Effector CD4-positive, alpha-beta T cell (primary cell): ENCODE measurements at regions not wholly inside any gene's neighbourhood (a gene's known extent, or its start where the extent isn't known, plus 50 kb on each side); places are given as distances from the start of the nearest gene placed in this dataset.
"Not testable (repeated sequence)": the region's sequence is repeated elsewhere in the genome, so short reads cannot be mapped to it uniquely, and the experiment has no call there.

Experiments used
- DNase-seq: peaks from one replicate; pipeline ENCODE4 v3.0.0-alpha.2; 2020

DNA sequence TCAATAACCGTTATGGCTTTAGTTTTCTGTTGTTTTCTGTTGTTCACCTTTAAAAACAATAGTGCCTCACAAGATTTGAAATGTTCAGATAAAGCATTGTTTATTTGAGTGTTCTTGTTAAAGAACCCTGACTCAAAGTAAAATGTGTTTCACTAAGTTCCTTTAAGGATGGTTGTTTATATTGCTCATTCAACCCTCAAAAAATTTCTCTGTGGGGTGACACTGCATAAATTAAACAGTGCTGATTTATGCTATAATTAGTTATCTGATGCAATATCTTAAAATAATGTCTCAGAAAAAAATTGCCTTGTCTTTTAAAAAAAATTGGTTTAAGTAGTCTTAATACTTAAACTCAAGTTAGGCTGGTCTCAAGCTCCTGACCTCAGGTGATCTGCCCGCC lies 775.1 kb downstream of the FLRT2 start:
- DNase-seq = no peak

DNA sequence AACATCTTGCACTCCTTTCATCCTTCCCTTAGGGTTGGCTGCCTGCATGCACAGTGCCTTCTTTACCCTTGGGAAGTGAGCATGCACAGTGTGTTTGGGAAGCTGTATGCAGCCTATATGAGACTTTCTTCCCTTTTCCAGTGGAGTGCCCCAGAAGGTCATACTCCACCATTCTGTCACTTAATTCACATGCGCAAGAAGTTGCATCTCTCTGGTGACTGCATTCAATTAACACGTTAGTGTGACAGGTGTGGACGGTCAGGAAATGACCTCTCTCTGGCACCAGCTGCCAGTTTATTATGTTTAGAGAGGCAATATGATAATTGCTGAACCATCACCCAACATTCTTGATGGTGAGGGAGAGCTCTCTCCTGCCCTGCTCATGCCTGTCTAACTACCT lies 770.0 kb downstream of the FLRT2 start:
- no peak for DNase-seq

DNA sequence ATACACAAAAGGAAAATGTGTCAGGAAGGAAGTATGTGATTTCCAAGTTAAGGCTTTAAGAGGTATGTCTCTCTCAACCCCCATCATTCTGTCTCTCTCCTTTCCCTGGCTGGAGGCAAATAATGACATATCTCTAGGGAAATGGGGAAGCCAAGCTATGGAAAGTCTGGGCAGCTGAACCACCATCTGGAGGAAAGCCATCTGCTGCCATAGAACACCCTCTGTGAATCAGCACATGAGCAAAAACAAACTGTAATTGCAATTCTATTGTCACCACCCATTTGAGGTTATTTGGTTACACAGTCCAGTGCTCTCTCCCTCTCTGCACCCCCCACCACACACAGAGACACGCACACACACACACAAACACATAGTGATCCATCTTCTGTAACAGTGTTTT lies 766.2 kb downstream of the FLRT2 start:
- no peak for DNase-seq

DNA sequence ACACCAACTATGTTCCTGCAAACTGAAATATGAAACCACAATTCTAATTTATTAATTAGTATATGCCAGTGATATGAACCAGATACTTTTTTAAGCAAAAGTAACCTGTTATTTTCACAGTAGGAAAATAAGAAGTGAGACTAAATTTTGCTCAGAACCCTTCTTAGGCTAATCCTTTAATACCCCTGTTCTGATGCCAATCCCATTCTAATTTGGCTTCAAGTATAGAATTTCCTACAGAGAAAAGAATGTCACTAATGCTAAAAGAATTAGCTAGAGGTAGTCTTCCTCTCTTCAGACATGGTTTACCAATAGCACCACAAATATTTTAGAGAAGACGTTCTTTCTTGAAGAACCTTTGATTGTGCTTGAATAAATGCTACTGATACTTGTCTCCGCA lies 758.4 kb downstream of the FLRT2 start:
- DNase-seq = no peak

DNA sequence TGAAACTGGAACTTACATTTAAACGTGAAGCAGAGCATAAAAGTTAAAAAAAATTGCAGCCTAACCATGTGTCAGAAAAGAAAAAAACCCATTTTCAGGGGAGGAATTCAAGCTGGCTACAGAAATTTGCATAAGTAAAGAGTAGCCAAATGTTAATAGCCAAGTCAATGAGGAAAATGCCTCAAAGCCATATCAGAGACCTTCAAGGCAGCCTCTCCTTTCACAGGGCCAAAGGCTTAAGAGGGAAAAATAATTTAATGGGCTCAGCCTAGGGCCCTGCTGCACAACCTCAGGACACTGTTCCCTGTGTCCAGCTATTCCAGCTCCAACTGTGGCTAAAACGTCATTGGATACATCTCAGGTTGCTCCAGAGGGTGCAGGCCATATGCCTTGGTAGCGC lies 749.5 kb downstream of the FLRT2 start:
- no peak for DNase-seq

DNA sequence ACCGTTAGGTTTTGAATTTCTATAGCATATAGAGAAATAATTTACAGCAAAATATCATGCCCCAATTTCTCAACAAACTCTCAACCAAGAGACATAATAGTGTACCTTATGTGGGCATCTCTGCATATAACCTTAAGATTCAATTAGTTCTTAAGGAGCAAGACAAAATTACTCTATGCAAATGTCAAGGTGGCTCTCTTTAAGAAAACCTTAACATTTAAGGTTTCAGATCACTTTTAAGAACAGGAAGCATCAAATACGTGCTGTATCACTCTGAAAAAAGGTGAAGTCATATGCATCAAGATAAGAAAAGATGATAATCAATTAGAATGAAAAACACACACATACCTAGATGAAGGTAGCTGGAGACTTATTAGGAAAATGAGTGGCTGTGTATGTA lies 728.0 kb downstream of the FLRT2 start:
- no peak for DNase-seq

DNA sequence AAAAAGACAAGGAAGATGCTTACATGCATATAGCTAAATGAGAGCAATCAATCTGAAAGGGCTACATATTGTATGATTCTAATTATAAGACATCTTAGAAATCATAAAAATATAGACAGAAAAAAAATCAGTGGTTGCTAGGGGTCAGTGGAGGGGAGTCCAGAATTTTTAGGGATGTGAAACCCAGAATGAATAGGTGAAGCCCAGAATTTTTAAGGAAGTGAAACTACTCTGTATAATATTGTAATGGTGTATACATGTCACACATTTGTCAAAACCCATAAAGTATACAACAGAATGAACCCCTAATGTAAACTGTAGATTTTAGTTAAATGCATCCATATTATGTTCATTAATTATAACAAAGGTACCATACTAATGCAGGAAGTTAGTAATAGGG lies 713.2 kb downstream of the FLRT2 start:
- DNase-seq = no peak

DNA sequence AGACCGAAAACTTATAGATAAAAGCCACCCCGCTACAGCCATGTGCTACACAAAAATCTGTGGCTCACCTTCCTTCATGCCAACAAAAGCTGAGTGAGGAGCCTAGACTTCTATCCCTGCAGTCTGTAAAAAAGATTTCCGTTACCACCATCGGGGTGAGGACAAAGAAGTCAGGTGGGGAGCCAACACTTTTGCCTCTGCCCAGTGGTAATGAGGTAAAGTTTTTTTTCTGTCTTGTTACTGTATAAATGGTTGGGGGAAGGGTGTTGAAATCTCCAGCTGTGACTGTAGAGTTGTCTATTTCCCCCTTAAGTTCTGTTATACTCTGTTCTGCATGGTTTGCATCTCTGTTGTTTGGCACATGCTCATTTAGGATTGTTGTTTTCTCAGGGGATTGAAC lies 707.8 kb downstream of the FLRT2 start:
- no peak for DNase-seq

DNA sequence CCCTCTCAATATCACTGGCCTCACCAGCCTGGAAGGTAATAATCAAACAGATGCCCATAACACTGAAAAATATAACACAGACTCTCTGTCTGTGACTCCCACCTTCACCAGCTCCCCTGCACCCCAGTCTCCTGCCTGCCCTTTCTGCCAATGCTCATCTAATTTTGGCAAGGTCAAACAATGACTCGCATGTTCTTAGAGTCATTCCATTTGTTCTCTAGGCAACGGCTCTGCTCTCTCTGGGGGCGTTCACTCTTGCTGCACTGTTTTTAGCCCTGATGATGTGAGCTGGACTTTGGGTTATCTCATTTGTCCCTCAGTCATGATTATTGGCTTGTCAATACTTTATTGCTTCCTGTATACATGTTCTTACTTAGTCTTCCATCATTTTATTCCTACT lies 691.8 kb downstream of the FLRT2 start:
- DNase-seq = no peak

DNA sequence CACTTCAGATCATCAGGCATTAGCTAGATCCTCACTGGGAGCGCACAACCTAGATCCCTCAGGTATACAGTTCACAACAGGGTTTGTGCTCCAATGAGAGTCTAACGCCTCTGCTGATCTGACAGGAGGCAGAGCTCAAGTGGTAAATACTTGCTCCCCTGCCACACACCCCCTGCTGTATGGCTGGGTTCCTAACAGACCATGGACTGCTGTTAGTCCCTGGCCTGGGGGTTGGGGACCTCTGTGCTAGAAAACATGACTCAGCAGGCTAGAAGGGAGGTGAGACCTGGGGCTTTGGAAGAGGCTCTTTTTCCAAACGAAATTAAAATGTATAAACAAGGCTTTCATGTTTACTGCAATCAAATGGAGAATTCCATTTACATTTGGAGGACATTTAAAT lies 691.1 kb downstream of the FLRT2 start:
- no peak for DNase-seq

DNA sequence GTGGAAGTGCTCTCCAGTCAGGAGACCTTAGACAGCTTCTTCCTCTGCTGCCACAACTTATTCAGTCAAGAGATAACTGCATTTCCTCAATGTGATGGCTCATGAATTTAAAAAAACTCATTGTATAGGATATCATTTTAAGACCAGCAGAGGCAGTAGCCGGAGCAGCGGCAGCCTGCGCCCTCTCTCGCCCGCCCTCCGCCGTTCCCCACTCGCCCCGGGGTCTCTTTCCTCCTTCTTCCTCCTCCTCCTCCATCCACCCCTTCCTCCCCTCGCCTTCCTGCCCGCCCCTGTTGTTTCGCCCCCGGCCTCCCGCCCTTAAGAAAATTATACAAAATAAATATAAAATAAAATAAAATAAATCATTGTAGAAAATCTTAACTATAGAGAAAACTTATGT lies 687.6 kb downstream of the FLRT2 start:
- DNase-seq = no peak

DNA sequence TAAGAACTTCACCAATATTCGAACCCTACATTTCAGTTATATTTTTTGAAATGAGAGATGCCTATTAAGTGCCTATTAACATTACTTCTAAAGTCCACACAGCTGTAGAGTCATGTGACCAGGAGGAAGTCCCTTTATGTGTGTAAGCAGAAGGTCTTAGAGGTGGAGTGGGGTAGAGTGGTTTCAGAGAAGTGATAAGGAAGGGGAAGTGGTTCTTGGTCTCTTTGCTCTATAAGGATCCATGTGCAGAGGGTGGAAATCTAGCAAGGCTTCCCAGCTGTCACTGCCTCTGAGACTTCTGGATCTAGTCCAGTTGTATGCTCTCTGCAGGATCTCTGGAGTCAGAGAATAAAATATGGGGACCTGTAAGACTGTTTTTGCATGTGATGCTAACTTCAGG lies 673.9 kb downstream of the FLRT2 start:
- no peak for DNase-seq

DNA sequence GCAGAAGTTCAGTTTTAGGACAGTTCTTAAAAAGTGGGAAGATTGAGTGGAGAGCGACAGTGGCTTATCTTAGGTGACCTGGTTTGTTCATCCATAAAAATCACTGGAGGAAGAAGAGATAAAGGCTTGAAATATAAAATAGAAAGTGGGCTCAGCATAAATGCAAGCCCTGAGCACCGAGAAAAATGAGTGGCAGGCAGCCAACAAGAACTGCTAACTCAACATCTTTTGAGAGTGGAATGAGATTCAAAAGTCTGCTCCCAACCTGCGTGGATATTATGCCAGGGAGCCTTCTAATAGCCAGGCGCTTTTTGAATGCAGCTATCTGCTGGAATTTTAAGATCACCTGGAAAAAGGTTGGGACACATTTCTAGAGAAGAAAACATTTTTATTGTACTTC lies 666.5 kb downstream of the FLRT2 start:
- DNase-seq = no peak

DNA sequence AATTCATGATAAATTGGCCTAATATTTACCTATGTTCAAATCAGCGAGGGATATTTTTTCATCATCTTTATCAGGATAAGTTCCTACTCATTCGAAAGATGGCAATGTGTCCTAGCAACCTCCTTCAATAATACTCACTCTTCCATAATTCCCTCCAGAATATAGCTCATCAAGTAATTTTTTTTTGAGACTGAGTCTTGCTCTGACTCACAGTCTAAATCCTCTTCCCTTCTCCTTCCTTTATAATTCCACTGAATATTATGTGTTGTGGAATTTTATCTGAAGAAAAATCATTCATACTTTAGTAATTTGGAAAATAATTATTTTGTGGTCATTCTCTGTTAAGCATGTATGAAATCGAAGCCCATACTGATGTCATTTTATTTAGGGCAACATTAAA lies 663.8 kb downstream of the FLRT2 start:
- DNase-seq = no peak

DNA sequence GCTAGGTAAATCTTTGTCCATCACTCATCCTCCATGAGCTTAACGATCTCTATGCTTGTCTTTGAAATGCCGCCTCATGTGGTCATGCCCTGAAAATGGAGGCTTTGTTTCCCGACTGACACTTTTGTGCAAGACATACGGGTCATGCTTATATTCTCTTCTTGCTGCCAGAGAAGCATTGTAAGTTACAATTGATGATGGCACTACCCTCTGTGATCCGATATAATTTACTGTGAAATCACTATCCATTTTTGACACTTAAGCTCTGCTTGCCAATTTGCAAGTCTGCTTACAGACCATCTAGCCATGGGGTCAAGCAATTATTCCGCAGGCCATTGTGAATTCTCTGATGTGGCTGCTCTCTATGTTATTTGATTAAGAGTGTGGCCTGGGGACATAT lies 650.0 kb downstream of the FLRT2 start:
- no peak for DNase-seq

DNA sequence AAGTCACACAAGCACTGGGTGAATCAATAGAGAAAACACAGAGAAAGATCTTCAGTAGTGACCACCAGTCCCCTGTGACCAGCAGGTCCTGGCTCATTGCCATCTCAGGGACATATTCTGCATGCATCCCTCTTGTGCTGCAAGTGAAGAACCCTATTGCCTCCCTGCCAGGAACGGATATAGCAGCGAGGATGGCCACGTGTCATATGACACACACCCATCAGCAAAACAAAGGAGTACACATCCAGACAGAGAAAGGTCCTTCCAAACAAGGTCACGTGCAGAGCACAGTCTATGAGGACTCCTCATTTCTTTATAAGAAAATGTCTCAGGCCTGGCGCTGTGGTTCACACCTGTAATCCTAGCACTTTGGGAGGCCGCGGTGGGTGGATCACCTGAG lies 638.4 kb downstream of the FLRT2 start:
- DNase-seq = no peak

DNA sequence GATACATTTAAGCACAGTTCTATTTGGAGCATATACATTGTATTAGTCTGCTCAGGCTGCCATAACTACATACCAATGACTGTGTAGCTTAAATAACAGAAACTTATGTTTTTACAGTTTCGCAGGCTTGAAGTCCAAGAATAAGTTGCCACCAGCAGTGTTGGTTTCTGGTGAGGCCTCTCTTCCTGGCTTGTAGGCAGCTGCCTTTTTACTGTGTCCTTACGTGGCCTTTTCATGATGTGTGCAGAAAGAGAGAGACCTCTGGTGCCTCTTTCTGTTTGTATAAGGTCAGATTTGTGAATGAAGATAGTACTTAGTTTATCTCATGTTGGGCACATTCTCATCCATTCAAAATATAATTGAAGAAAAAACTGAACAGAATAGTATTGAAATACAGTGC lies 636.6 kb downstream of the FLRT2 start:
- no peak for DNase-seq

DNA sequence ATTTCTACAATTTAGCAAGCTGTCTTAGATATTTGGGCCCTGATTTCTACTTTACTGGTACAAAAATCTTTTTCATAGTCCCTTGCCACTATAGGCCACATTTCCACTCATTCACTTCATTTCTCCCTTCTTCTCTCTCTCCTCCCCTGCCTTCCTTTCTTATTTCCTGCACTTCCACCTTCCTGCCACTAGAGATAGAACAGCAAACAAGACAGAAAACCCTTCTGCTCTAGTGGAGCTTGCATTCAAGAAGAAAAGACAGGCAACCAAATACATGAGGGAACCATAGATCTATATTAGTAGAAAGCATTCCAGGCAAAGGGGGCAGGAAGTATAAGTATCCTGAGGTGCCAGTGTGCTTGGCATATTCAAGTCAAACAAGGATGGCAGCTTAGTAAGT lies 623.5 kb downstream of the FLRT2 start:
- DNase-seq = no peak

DNA sequence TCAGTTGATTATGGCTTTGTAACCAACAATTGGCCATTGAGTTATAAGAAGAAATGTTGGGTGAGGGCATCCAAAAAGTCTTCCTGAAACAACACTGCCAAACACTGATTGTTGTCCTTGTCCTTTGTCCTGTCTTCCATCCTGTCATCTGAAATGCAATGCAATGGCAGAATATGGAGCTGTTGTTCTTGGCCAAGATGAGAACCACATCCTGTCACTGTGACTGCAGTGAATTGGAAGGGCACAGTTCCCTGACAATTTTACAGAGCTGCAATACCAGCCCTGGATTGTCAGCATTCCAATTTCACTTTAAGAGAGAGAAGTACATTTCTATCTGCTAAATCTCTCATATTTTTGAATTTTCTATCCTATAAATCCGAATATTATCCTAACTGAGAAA lies 613.3 kb downstream of the FLRT2 start:
- no peak for DNase-seq

DNA sequence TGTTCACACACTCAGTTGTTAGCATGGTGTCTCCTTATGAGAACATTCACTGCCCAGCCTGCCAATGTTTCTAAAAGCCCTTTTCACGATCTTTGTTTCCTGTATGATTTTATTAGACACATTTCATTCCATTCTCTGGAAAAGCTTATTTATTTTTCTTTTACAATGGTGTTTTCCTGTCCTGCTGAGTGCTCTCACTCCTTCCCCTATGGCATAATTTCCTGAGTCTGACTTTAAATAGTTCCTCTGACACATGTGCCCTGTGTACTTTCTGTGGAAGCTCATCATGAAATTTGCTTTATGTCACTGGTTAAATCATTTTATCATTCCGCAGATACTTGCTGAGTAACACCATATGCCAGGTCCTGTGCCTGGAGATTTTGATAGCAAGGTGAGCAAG lies 612.0 kb downstream of the FLRT2 start:
- DNase-seq = no peak

DNA sequence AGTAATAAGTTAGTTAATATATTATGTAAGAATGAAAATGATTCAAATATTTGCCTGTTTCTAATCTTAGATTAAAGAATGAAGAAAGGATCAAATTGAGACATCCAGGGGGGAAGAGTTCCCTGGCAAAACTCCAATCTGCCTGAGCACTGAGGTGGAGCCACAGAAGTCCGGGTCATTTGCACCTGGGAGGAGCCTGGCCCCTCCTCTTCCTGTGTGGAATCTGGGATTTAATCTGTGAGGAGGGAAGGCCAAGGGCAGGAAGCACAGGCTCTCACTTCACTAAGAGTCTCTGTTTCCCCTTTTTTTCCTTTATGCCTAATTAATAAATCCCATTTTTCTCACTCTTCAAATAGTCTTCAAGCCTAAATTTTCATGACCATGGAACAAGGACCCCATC lies 599.5 kb downstream of the FLRT2 start:
- no peak for DNase-seq

DNA sequence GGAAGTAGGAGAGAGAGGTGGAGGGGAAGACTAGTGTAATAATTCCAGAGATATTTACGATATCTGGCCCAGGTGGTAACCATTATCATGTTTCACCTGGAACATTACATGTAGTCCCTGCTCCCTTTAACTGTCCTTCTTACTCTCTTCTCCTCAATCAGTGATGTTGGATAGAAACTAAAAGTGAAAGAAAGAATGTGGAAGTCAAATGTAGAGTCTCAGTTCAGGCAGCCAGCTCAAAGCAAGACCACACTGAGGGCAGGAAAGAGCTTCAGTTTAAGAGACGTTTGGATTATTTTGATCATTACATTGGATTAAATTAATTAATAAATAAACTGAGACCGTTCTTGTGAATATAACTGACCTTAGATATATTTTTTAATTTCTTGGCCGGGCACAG lies 594.4 kb downstream of the FLRT2 start:
- no peak for DNase-seq

DNA sequence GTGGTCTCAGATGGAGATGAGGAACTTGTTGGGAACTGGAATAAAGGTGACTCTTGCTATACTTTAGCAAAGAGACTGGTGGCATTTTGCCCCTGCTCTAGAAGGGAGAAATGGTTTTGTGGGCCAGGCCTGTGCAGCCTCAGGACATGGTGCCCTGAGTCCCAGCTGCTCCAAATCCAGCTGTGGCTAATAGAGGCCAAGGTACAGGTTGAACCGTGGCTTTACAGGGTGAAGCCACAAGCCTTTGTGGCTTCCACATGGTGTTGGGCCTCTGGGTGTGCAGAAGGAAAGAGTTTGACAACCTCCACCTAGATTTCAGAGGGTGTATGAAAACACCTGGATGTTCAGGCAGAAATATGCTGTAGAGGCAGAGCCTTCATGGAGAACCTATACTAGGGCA lies 586.0 kb downstream of the FLRT2 start:
- no peak for DNase-seq

DNA sequence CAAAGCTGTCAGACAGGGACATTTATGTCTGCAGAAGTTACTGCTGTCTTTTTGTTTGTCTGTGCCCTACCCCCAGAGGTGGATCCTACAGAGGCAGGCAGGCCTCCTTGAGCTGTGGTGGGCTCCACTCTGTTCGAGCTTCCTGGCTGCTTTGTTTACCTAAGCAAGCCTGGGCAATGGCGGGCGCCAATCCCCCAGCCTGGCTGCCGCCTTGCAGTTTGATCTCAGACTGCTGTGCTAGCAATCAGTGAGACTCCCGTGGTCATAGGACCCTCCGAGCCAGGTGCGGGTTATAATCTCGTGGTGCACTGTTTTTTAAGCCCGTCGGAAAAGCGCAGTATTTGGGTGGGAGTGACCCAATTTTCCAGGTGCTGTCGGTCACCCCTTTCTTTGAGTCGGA lies 580.9 kb downstream of the FLRT2 start:
- not testable (repeated sequence) for DNase-seq

DNA sequence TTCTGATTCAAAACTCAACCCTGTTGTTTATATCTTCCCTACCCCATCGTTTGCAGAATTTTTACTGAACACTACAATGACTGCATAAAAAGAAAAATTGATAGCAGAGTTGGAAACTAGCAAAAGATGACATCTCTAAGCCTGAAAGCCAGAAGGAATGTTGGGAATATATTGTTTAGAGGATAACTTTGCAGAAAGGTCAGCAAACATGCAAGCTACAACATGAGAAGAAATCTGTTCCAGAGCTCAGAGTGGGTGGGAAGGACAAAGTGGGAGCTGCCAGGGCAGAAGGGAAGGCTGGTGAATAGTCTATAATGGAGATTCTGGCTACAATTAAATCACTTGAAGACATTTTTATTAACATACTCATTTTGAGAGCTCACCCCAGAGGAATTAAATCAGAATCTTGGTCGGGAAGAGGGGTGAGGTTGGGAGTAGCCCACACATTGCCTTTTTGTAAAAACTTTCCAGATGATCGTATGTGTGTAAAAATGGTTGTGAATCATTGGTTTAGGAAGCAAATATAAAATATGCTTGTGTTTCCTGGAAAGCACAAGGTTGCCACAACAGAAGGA lies 574.8 kb downstream of the FLRT2 start:
- DNase-seq = no peak

DNA sequence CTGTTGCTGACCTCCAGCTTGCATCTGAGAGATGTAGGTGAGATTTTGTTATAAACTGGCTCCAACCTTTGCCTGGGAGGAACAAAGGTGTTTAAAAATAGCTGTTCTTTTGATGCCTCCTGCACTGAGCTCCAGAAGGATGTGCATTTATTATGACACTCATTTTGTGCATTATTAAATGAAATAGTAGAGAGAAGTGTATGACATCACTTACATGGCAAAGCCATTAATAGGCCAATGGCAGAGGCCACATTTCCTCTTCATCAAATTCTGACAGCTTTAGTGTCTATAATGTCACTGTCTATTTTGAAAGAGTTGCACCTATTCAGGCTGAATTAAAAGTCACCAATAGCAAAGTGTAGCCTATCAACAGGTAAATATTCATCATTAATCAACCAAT lies 564.6 kb downstream of the FLRT2 start:
- DNase-seq = no peak
